MM.1S (cell line): ENCODE measurements at regions not wholly inside any gene's neighbourhood (a gene's known extent, or its start where the extent isn't known, plus 50 kb on each side); places are given as distances from the start of the nearest gene placed in this dataset.

Experiments used
- CTCF ChIP-seq: fragments of 300-600 bp; sonication (generic); IDR thresholded peaks from 2 replicates; pipeline ENCODE4 v1.5.1; 2016; ENCODE audit warnings: antibody characterized with exemption, low read length, mixed read lengths
- EZH2 ChIP-seq: fragments of 300-600 bp; sonication (generic); optimal IDR thresholded peaks from 2 replicates; pipeline ENCODE3; 2017; ENCODE audit warnings: low read depth, mild to moderate bottlenecking, antibody characterized with exemption, low read length, mixed read lengths
- EZH2phosphoT487 ChIP-seq: fragments of 300-600 bp; sonication (generic); IDR thresholded peaks from 2 replicates; pipeline ENCODE4 v1.6.1; 2018; ENCODE audit warnings: antibody characterized with exemption, low read length

- TF ChIP-seq CTCF = no peak
- no peak for TF ChIP-seq EZH2
- no peak for TF ChIP-seq EZH2phosphoT487
These were observed 203.2 kb upstream of the IRX1 start for GRCh38 chr5:3392306-3392939.
